HepG2 (cell line): ENCODE measurements at regions not wholly inside any gene's neighbourhood (a gene's known extent, or its start where the extent isn't known, plus 50 kb on each side); places are given as distances from the start of the nearest gene placed in this dataset.

Experiments used
- ATAC-seq: fragments of 200-7000 bp; cut with Tn5 transposase; 3 replicates; pipeline ENCODE4 v1.9.1; 2020; ENCODE audit warnings: mild to moderate bottlenecking, moderate library complexity
- BruUV-seq: library from RNA; stranded (reverse); fragments of 400-500 nt; replicated peaks from 2 replicates; lab custom pipeline; 2021; lab: Mats Ljungman, UMichigan
- CTCF ChIA-PET: fragments of 300-600 bp; formaldehyde crosslinking; extraction: SDS; loops from one replicate; lab custom pipeline; 2021; ENCODE audit warnings: low total read pairs, inconsistent platforms, low intra/inter-chr PET ratio; lab: Yijun Ruan, JAX
- POLR2A ChIA-PET: fragments of 350-600 bp; sonication (Branson Sonifier 250); formaldehyde crosslinking; loops from one replicate; lab custom pipeline; 2020; ENCODE audit warnings: antibody characterized with exemption, inconsistent platforms; lab: Yijun Ruan, JAX
- DNase-seq: peaks from one replicate; pipeline ENCODE4 v3.0.0-alpha.2; 2015; ENCODE audit warnings: low spot score
- FAIRE-seq: peaks from 3 replicates; lab custom pipeline; 2011; peaks lifted over from hg19 to GRCh38; lab: Jason Lieb, UNC
- H2AFZ ChIP-seq: one replicate; pipeline ENCODE4 v1.6.1; 2011; ENCODE audit warnings: low read length, inconsistent platforms
- H3K27ac ChIP-seq: fragments of 300-600 bp; 3 replicates; pipeline ENCODE4 v1.8.0; 2011; ENCODE audit warnings: mixed run types, mild to moderate bottlenecking, mixed read lengths, low read length, inconsistent platforms; ENCODE audit not compliant: insufficient read depth; ENCODE audit errors: extremely low read length
- H3K27me3 ChIP-seq, 2 experiments: fragments of 200-600 bp in 1 of 2; 2 replicates in 1 of 2; 3 replicates in 1 of 2; pipeline versions ENCODE4 v1.6.0 to v1.8.0; 2011; ENCODE audit warnings: low read length in 2 of 2, mild to moderate bottlenecking in 2 of 2, moderate library complexity in 2 of 2, inconsistent platforms in 1 of 2; ENCODE audit not compliant: insufficient read depth in 2 of 2, control insufficient read depth in 1 of 2
- H3K36me3 ChIP-seq, 2 experiments: fragments of 200-600 bp in 1 of 2; replicated peaks in 1 of 2; 2 replicates in 1 of 2; 3 replicates in 1 of 2; pipeline versions ENCODE4 v1.5.1 to v1.8.0; 2011; ENCODE audit warnings: low read length in 2 of 2, inconsistent platforms in 1 of 2; ENCODE audit not compliant: insufficient read depth in 2 of 2, control insufficient read depth in 1 of 2
- H3K4me1 ChIP-seq: 2 replicates; pipeline ENCODE4 v1.5.1; 2012; ENCODE audit warnings: low read length, inconsistent platforms; ENCODE audit not compliant: insufficient read depth
- H3K4me2 ChIP-seq: 2 replicates; pipeline ENCODE4 v1.6.0; 2011; ENCODE audit warnings: low read depth, low read length, inconsistent platforms
- H3K4me3 ChIP-seq, 3 experiments: fragments of 200-600 bp in 1 of 3; sonication (generic), shearing (Covaris generic) in 1 of 3; replicated peaks in 1 of 3; 2 replicates each; pipeline ENCODE4 v1.5.1; 2011 to 2016; ENCODE audit warnings: low read length in 3 of 3, inconsistent platforms in 2 of 3, low read depth in 2 of 3, mild to moderate bottlenecking in 2 of 3, control low read depth in 1 of 3, mixed read lengths in 1 of 3; ENCODE audit not compliant: insufficient read depth in 1 of 3
- H3K79me2 ChIP-seq: one replicate; pipeline ENCODE4 v1.6.1; 2011; ENCODE audit warnings: low read length, inconsistent platforms; ENCODE audit not compliant: insufficient read depth
- H3K9ac ChIP-seq: 2 replicates; pipeline ENCODE4 v1.6.0; 2011; ENCODE audit warnings: mild to moderate bottlenecking, low read depth, low read length, inconsistent platforms; ENCODE audit not compliant: insufficient read depth
- H3K9me3 ChIP-seq: 2 replicates; pipeline ENCODE4 v1.5.1; 2012; ENCODE audit warnings: mild to moderate bottlenecking, low read length
- H4K20me1 ChIP-seq: 2 replicates; pipeline ENCODE4 v1.6.0; 2011; ENCODE audit warnings: inconsistent platforms, mild to moderate bottlenecking, low read length, moderate library complexity; ENCODE audit not compliant: insufficient read depth
- AGO2 ChIP-seq: fragments of 200-400 bp; formaldehyde crosslinking; optimal IDR thresholded peaks from 2 replicates; pipeline ENCODE3; 2017; ENCODE audit warnings: mild to moderate bottlenecking, low read depth, low read length, moderate library complexity
- ARID4A ChIP-seq: sonication (generic); formaldehyde crosslinking; IDR thresholded peaks from 2 replicates; pipeline ENCODE4 v1.5.0; 2020; ENCODE audit warnings: mild to moderate bottlenecking, missing genetic modification reagents, borderline replicate concordance
- DNMT3B ChIP-seq: conservative IDR thresholded peaks from 2 replicates; pipeline ENCODE4 v1.6.1; 2016; ENCODE audit warnings: missing biosample characterization, control low read depth
- KAT2B ChIP-seq: fragments of 150-350 bp; IDR thresholded peaks from 2 replicates; pipeline ENCODE4 v1.6.1; 2014; ENCODE audit warnings: low read depth, low read length, borderline replicate concordance
- NFATC3 ChIP-seq: sonication (generic); formaldehyde crosslinking; IDR thresholded peaks from 2 replicates; pipeline ENCODE4 v1.5.1; 2020; ENCODE audit warnings: mild to moderate bottlenecking, missing genetic modification reagents
- NR2F6 ChIP-seq, 2 experiments: IDR thresholded peaks; 2 replicates each; pipeline ENCODE4 v1.6.1; 2016; ENCODE audit warnings: antibody characterized with exemption in 1 of 2, mild to moderate bottlenecking in 1 of 2
- SOX5 ChIP-seq: IDR thresholded peaks from 2 replicates; pipeline ENCODE4 v1.6.1; 2016; ENCODE audit warnings: borderline replicate concordance
- TEAD3 ChIP-seq: optimal IDR thresholded peaks from 2 replicates; pipeline ENCODE3; 2016; ENCODE audit warnings: borderline replicate concordance
- THAP8 ChIP-seq: sonication (generic); formaldehyde crosslinking; IDR thresholded peaks from 2 replicates; pipeline ENCODE4 v1.5.1; 2020; ENCODE audit warnings: missing genetic modification reagents, mild to moderate bottlenecking, borderline replicate concordance
- ZBTB26 ChIP-seq: IDR thresholded peaks from 2 replicates; pipeline ENCODE4 v1.6.1; 2016; ENCODE audit warnings: missing compliant biosample characterization, missing genetic modification reagents, borderline replicate concordance
- ZNF20 ChIP-seq: sonication (generic); formaldehyde crosslinking; IDR thresholded peaks from 2 replicates; pipeline ENCODE4 v1.4.0; 2020; ENCODE audit warnings: mild to moderate bottlenecking, moderate library complexity, missing genetic modification reagents
- ZNF282 ChIP-seq: fragments of 450-650 bp; IDR thresholded peaks from 2 replicates; pipeline ENCODE4 v1.6.1; 2018; ENCODE audit not compliant: partially characterized antibody
- ZNF496 ChIP-seq: sonication (generic); formaldehyde crosslinking; IDR thresholded peaks from 2 replicates; pipeline ENCODE4 v1.8.1; 2023; ENCODE audit warnings: mild to moderate bottlenecking, moderate library complexity, missing genetic modification reagents; ENCODE audit not compliant: insufficient replicate concordance
- ZNF775 ChIP-seq: sonication (generic); formaldehyde crosslinking; IDR thresholded peaks from 2 replicates; pipeline ENCODE4 v1.4.0; 2020; ENCODE audit warnings: missing genetic modification reagents, mild to moderate bottlenecking, moderate library complexity, borderline replicate concordance
- WGBS: methylation state at CpG from one replicate; pipeline ENCODE4 v1.1.6; 2017; ENCODE audit warnings: low lambda C conversion rate; 5-methylcytosine and 5-hydroxymethylcytosine counted together
- in situ Hi-C: cut with HindIII; loops from 2 replicates; pipeline ENCODE4 v1.10.0; 2017; ENCODE audit warnings: low pct_unique_long_range_greater_than_20kb; ENCODE audit not compliant: extremely low pct_ligation_motif_present
- intact Hi-C: fragments of 100-400 bp; cut with micrococcal nuclease; formaldehyde crosslinking; loops from one replicate; pipeline ENCODE4 v1.10.0; 2022; ENCODE audit not compliant: unreplicated experiment
- TF ChIP-seq, protein P1 (sequence below): sonication (generic); formaldehyde crosslinking; conservative IDR thresholded peaks from 2 replicates; pipeline ENCODE4 v1.4.0; 2020; ENCODE audit warnings: missing genetic modification reagents
- TF ChIP-seq, protein P2 (sequence below): sonication (generic); formaldehyde crosslinking; IDR thresholded peaks from 2 replicates; pipeline ENCODE4 v1.9.0; 2021; ENCODE audit warnings: missing genetic modification reagents, borderline replicate concordance

DNA sequence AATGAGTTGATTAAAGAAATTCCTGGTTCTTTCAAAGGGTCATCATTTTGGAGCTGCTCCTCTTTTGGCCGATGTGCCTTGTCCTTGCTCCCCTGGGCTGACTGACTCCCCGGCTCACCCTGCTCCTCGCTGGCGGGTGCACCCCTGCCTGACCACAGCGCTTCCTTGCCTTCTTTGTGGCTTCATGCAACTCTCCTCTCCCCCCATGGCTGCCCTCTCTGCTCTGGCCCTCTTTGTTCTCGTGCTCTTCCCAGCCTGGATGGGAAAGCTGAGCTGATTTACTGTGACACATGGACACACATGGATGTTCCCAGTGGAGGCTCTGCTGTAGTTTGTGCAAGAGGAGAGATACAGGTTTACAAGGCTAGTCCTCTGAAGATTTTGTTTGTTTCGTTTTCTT, 234.6 kb downstream of the HAUS1 start:
- H3K9me3 ChIP-seq = no peaks in the 10 kb centered on the region
- no peak overlapping the region for H2AFZ ChIP-seq
- FAIRE-seq (no peak), DNase-seq (no peak), ATAC-seq (no peak)
- intact Hi-C loops = no loop called here
- no peaks in the 10 kb centered on the region for H3K79me2 ChIP-seq
- in situ Hi-C loops = no loop called here
- ChIA-PET POLR2A (no interaction called here), CTCF (no interaction called here)
- H3K4me2 ChIP-seq = no peak overlapping the region
- H3K9ac ChIP-seq = no peak overlapping the region
- no peaks in the 10 kb centered on the region for H3K36me3 ChIP-seq
- H3K27ac ChIP-seq = no peak overlapping the region
- no peaks in the 10 kb centered on the region for H3K4me1 ChIP-seq
- H3K27me3 ChIP-seq = peaks cover 5 to 70% of the 10 kb centered on the region in 2 experiments
- BruUV-seq = no TSS peak
- WGBS = 24% methylated on average over 7 of the region's 7 CpGs
- H4K20me1 ChIP-seq = no peaks in the 10 kb centered on the region
- no peak overlapping the region for H3K4me3 ChIP-seq
- TF ChIP-seq THAP8 (CRISPR knock-in tag) (no peak), AGO2 (no peak), ARID4A (CRISPR knock-in tag) (no peak), ZNF775 (CRISPR knock-in tag) (no peak), ZNF20 (CRISPR knock-in tag) (no peak), NFATC3 (CRISPR knock-in tag) (no peak), NR2F6 (IDR thresholded peaks at IDR 0.05) (no peak), NR2F6 (CRISPR knock-in tag; IDR thresholded peaks at IDR 0.05) (no peak), ZNF282 (no peak), TEAD3 (CRISPR knock-in tag) (no peak), KAT2B (no peak), SOX5 (CRISPR knock-in tag) (no peak), ZBTB26 (no peak), ZNF496 (no peak), DNMT3B (CRISPR knock-in tag) (no peak)
- TF ChIP-seq, protein P1, sequence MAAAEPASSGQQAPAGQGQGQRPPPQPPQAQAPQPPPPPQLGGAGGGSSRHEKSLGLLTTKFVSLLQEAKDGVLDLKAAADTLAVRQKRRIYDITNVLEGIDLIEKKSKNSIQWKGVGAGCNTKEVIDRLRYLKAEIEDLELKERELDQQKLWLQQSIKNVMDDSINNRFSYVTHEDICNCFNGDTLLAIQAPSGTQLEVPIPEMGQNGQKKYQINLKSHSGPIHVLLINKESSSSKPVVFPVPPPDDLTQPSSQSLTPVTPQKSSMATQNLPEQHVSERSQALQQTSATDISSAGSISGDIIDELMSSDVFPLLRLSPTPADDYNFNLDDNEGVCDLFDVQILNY (CRISPR knock-in tag) = no peak
- TF ChIP-seq, protein P2, sequence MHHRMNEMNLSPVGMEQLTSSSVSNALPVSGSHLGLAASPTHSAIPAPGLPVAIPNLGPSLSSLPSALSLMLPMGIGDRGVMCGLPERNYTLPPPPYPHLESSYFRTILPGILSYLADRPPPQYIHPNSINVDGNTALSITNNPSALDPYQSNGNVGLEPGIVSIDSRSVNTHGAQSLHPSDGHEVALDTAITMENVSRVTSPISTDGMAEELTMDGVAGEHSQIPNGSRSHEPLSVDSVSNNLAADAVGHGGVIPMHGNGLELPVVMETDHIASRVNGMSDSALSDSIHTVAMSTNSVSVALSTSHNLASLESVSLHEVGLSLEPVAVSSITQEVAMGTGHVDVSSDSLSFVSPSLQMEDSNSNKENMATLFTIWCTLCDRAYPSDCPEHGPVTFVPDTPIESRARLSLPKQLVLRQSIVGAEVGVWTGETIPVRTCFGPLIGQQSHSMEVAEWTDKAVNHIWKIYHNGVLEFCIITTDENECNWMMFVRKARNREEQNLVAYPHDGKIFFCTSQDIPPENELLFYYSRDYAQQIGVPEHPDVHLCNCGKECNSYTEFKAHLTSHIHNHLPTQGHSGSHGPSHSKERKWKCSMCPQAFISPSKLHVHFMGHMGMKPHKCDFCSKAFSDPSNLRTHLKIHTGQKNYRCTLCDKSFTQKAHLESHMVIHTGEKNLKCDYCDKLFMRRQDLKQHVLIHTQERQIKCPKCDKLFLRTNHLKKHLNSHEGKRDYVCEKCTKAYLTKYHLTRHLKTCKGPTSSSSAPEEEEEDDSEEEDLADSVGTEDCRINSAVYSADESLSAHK (CRISPR knock-in tag) = no peak
